Stimulated activated CD8-positive, alpha-beta memory T cell treated with anti-CD3 and anti-CD28 coated beads, Interleukin-2, amount 100 ng/mL, for 1 hour (primary cell): ENCODE measurements at regions not wholly inside any gene's neighbourhood (a gene's known extent, or its start where the extent isn't known, plus 50 kb on each side); places are given as distances from the start of the nearest gene placed in this dataset.
"Not testable (repeated sequence)": the region's sequence is repeated elsewhere in the genome, so short reads cannot be mapped to it uniquely, and the experiment has no call there.

Experiments used
- DNase-seq, 2 donors: peaks; one replicate each; pipeline ENCODE4 v3.0.0-alpha.2; 2020; ENCODE audit warnings: low read depth in 2 of 2

- no peak for DNase-seq
Measured at GRCh38 chr6:147906361-147906760, 397.9 kb downstream of the SAMD5 start.

DNA sequence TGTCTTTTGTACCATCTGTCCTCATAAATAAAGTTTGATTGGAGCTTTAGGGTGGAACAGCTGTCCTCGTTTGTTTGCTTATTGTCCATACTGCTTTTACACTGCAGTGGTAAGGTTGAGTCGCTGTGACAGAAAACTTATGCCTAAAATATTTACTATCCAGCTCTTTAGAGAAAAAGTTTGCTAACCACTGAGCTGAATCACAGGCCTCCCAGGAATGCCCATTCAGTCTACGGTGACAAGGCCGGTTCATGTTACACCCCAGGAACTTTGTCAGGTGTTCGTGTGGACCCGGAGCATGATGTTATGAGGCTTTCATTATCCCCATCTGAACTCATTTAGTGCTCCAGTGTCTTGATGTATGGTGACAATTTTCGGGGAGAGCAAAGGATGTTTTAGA lies 401.1 kb downstream of the SAMD5 start:
- no peak for DNase-seq

GRCh38 chr6:147910281-147910680 lies 401.8 kb downstream of the SAMD5 start:
- no peak for DNase-seq

DNA sequence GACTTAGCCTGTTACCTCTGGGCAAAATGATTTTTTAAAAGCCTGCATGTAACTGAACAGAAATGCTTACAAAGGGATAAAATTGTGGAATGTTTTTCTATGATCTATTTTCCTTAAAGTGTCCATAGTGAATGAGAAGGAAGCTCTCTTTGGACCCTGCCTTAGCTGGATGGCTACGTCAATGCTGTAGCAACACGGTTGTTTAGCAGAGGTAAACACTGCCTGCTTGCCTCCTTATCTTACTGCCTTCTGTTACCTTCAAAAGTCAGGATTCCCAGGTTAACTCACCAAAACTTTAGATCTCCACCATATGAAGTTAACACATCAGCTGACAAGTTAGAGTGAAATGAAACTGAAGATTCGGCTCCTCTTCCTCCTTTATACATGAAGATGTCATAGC lies 402.6 kb downstream of the SAMD5 start:
- no peak for DNase-seq

DNA sequence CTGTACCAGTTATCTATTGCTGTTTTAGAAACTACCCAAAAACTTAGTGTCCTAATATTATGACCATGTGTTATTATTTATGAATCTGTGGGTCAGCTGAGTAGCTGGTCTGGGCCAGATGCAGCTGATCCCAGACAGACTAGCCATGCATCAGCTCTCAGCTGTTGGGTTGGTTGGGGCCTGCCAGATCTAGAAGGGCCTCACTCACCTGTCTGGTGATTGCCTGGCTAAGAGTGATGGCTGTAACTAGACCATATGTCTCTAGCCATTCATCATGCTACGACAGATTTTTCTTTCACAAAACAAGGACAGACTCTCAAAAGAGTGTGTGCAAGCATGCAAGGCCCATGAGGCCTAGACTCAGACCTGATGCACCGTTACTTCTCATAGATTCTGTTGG lies 403.2 kb downstream of the SAMD5 start:
- no peak for DNase-seq

- DNase-seq = no peak
Measured at GRCh38 chr6:147922799-147923198, 414.3 kb downstream of the SAMD5 start.

DNA sequence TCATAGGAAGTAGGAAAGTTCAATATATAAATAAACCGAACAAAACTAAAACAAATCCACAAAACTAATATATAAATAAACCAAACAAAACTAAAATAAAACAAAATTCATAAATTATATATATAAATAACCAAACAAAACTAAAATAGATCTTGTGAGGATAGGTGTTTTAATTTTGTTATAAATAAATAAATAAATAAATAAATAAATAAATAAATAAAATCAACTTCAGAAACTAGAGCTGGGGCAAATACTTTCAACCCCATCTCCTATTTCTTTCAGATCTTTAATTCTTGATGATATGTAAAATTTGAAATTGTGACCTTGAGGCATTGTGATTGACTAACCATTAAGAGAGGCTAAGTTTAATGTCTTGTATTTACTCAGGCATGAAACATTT lies 416.1 kb downstream of the SAMD5 start:
- no peak for DNase-seq

- DNase-seq = no peak
Measured at GRCh38 chr6:147925826-147926225, 416.8 kb upstream of the SASH1 start.

GRCh38 chr6:147930745-147931144 lies 411.9 kb upstream of the SASH1 start:
- DNase-seq = no peak

GRCh38 chr6:147933224-147933623 lies 409.4 kb upstream of the SASH1 start:
- no peak for DNase-seq

DNA sequence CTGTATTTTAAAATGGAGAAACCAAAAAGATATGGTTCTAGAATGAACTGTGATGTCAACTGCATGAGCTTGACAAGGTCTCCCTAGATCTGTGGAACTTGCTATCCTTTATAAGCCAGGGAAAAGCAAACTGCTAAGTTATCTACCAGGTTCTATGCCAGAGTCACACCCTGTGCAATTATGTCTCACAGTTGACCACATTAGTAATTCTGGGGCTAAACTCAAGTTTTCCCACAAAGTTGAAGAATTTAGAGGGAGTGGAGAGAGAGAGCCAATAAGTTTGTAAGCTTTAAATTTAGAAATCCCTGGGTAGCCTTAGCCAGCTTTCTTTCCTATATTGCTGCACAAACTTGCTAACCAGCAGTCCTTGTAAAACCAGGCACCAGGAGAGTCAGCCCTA lies 407.0 kb upstream of the SASH1 start:
- DNase-seq = no peak

- DNase-seq = no peak
Measured at GRCh38 chr6:147936703-147937470, 405.8 kb upstream of the SASH1 start.

GRCh38 chr6:147941143-147941542 lies 401.5 kb upstream of the SASH1 start:
- no peak for DNase-seq

- DNase-seq = no peak
Measured at GRCh38 chr6:147942363-147942762, 400.3 kb upstream of the SASH1 start.

GRCh38 chr6:147944122-147944521 lies 398.5 kb upstream of the SASH1 start:
- DNase-seq = no peak

- no peak for DNase-seq
Measured at GRCh38 chr6:147947521-147947920, 395.1 kb upstream of the SASH1 start.

- no peak for DNase-seq
Measured at GRCh38 chr6:147949981-147950622, 392.5 kb upstream of the SASH1 start.

- no peak for DNase-seq
Measured at GRCh38 chr6:147950623-147950987, 392.0 kb upstream of the SASH1 start.

DNA sequence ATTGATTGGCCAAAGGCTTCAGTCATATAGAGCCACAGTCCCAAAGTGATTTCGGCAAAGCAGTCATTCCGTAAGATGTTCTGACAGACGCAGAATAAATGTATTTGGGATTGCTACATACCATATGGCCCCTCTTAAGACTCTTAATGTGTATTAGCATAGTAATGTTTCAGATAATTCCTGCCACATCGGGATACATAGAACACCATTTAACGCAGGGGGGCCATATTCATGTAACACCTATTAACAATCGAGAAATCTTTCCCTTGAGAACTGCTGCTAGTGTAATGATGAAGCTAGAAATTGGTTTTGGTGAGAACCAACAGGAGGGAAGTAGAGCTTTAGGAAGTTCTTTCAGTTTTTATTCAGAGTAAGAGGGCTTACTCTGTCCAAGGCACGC lies 390.9 kb upstream of the SASH1 start:
- no peak for DNase-seq

GRCh38 chr6:147954938-147955337 lies 387.7 kb upstream of the SASH1 start:
- DNase-seq = no peak

DNA sequence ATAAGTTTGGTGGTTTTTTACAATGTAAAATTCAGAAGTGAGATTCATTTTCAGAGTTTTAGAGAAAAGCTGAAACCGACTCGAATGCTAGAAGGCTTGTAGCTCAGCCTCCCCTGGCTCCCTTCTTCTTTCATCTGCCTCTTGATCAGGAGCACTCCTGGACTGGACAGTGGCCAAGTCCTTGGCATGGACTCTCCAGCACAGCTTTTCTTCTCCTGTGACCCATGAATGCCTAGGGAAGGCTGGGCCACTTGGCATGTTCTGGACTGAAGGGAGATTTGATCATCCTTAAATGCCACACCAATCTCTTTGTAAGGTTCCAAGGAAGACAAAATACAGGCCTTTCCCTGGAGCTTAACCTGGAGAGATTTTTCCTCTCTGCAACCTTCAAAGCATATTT lies 384.0 kb upstream of the SASH1 start:
- no peak for DNase-seq

DNA sequence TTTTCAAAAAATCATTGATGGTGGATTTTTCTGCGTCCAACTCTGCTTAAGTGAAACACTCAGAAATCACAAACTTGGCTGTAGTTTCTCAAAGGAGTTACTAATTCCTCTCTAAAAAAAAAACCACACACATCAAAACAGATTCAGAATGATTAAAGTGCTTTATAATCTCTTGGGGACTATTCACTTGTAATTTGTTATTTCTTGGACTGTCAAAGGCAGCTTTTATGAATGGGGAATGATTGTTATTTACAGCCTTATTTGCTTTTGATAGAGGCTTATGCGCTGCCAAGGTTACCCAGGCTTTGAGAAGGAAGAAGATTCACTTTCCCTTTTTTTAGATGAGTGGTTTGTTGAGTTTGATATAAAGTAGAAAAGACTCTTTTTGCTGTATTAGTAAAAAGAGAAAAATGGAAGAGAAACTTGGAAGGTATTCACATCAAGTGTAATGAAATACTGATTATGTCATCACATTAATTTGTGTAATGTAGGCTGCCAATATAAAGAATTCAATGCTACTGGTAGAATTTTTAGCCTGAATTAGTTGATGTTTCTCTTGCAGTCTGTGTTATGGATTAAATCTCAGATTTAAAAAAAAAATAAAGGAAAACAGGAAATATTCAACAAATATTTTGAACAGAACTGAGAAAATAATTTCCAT lies 381.0 kb upstream of the SASH1 start:
- no peak for DNase-seq

GRCh38 chr6:147965448-147965847 lies 377.2 kb upstream of the SASH1 start:
- not testable (repeated sequence) for DNase-seq
